HL-60 (cell line): ENCODE measurements at regions not wholly inside any gene's neighbourhood (a gene's known extent, or its start where the extent isn't known, plus 50 kb on each side); places are given as distances from the start of the nearest gene placed in this dataset.

Experiments
- DNase-seq, 2 experiments: peaks; one replicate each; pipeline ENCODE4 v3.0.0-alpha.2; 2010 to 2020; ENCODE audit warnings: low read depth in 1 of 2, low spot score in 1 of 2
- H3K27ac ChIP-seq: fragments of 250-450 bp; sonication (Bioruptor Pico); replicated peaks from 2 replicates; pipeline ENCODE4 v1.5.1; 2020; ENCODE audit warnings: mild to moderate bottlenecking, moderate library complexity
- H3K27me3 ChIP-seq: fragments of 250-450 bp; sonication (Bioruptor Pico); 2 replicates; pipeline ENCODE4 v1.5.1; 2021; ENCODE audit warnings: mild to moderate bottlenecking, moderate library complexity; ENCODE audit not compliant: insufficient read depth, poor library complexity, severe bottlenecking
- H3K4me3 ChIP-seq: replicated peaks from 2 replicates; pipeline ENCODE4 v1.5.1; 2011; ENCODE audit warnings: mild to moderate bottlenecking, control low read depth, low read length; ENCODE audit not compliant: insufficient read depth
- GABPA ChIP-seq: IDR thresholded peaks from 2 replicates; pipeline ENCODE4 v1.6.1; 2012; ENCODE audit warnings: low read depth
- POLR2AphosphoS5 ChIP-seq: IDR thresholded peaks from 2 replicates; pipeline ENCODE4 v1.6.1; 2012; ENCODE audit warnings: low read depth
- SPI1 ChIP-seq: IDR thresholded peaks from 2 replicates; pipeline ENCODE4 v1.6.1; 2012; ENCODE audit warnings: low read depth, mild to moderate bottlenecking, borderline replicate concordance
- TF ChIP-seq, protein P1 (sequence below): IDR thresholded peaks from one replicate; pipeline ENCODE4 v1.5.1; 2011; ENCODE audit warnings: low read length, control low read depth, inconsistent platforms; ENCODE audit not compliant: insufficient read depth
- TF ChIP-seq, protein P2 (sequence below): IDR thresholded peaks from 2 replicates; pipeline ENCODE4 v1.6.1; 2012; ENCODE audit warnings: low read depth; ENCODE audit not compliant: insufficient replicate concordance

DNA sequence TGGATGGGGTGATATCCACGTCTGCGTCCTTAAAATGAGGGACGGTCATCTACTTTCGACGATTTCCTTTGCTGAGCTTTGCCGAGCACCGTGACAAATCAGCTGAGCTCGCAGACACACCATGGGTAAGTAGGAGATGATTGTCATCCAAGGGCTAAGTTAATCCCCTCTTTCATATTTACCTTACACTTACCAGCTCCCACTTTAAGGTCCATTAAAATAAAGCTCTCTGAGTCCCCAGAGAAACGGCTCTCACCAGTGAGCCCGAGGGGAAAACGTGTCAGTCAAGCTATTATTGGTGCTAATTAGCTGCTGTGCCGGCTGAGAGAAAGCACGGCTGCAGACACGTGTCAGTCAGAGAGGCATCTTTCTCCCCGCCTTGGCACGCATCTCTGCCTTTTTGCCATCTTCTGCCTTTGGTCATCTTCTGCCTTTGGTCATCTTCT lies 72.2 kb downstream of the CRLF2 start:
- H3K4me3 ChIP-seq: no peak overlapping the region
- no peak overlapping the region for H3K27ac ChIP-seq
- no peak for DNase-seq
- H3K27me3 ChIP-seq: no peaks in the 10 kb centered on the region
- no peak for TF ChIP-seq GABPA
- TF ChIP-seq, protein P1, sequence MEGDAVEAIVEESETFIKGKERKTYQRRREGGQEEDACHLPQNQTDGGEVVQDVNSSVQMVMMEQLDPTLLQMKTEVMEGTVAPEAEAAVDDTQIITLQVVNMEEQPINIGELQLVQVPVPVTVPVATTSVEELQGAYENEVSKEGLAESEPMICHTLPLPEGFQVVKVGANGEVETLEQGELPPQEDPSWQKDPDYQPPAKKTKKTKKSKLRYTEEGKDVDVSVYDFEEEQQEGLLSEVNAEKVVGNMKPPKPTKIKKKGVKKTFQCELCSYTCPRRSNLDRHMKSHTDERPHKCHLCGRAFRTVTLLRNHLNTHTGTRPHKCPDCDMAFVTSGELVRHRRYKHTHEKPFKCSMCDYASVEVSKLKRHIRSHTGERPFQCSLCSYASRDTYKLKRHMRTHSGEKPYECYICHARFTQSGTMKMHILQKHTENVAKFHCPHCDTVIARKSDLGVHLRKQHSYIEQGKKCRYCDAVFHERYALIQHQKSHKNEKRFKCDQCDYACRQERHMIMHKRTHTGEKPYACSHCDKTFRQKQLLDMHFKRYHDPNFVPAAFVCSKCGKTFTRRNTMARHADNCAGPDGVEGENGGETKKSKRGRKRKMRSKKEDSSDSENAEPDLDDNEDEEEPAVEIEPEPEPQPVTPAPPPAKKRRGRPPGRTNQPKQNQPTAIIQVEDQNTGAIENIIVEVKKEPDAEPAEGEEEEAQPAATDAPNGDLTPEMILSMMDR: no peak
- no peak for TF ChIP-seq POLR2AphosphoS5
- TF ChIP-seq SPI1: no peak
- TF ChIP-seq, protein P2, sequence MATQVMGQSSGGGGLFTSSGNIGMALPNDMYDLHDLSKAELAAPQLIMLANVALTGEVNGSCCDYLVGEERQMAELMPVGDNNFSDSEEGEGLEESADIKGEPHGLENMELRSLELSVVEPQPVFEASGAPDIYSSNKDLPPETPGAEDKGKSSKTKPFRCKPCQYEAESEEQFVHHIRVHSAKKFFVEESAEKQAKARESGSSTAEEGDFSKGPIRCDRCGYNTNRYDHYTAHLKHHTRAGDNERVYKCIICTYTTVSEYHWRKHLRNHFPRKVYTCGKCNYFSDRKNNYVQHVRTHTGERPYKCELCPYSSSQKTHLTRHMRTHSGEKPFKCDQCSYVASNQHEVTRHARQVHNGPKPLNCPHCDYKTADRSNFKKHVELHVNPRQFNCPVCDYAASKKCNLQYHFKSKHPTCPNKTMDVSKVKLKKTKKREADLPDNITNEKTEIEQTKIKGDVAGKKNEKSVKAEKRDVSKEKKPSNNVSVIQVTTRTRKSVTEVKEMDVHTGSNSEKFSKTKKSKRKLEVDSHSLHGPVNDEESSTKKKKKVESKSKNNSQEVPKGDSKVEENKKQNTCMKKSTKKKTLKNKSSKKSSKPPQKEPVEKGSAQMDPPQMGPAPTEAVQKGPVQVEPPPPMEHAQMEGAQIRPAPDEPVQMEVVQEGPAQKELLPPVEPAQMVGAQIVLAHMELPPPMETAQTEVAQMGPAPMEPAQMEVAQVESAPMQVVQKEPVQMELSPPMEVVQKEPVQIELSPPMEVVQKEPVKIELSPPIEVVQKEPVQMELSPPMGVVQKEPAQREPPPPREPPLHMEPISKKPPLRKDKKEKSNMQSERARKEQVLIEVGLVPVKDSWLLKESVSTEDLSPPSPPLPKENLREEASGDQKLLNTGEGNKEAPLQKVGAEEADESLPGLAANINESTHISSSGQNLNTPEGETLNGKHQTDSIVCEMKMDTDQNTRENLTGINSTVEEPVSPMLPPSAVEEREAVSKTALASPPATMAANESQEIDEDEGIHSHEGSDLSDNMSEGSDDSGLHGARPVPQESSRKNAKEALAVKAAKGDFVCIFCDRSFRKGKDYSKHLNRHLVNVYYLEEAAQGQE: no peak

DNA sequence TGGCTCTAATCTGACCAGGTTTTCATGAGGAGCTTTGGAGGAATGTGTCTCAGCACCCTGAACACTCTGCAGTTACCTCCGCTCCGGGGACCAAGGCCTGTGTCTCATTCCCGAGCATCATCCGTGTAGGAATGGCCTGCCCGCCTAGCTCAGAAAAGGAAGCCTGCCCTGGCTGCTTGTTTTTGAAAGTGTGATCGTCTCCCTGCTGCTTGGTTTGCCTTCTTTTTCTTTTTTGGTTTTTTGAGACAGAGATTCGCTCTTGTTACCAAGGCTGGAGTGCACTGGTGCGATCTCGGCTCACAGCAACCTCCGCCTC lies 73.3 kb downstream of the CRLF2 start:
- H3K27me3 ChIP-seq: no peaks in the 10 kb centered on the region
- no peak overlapping the region for H3K4me3 ChIP-seq
- TF ChIP-seq GABPA (no peak), POLR2AphosphoS5 (no peak), SPI1 (no peak)
- TF ChIP-seq, protein P1: no peak
- TF ChIP-seq, protein P2: no peak
- DNase-seq: no peak
- H3K27ac ChIP-seq: no peak overlapping the region

DNA sequence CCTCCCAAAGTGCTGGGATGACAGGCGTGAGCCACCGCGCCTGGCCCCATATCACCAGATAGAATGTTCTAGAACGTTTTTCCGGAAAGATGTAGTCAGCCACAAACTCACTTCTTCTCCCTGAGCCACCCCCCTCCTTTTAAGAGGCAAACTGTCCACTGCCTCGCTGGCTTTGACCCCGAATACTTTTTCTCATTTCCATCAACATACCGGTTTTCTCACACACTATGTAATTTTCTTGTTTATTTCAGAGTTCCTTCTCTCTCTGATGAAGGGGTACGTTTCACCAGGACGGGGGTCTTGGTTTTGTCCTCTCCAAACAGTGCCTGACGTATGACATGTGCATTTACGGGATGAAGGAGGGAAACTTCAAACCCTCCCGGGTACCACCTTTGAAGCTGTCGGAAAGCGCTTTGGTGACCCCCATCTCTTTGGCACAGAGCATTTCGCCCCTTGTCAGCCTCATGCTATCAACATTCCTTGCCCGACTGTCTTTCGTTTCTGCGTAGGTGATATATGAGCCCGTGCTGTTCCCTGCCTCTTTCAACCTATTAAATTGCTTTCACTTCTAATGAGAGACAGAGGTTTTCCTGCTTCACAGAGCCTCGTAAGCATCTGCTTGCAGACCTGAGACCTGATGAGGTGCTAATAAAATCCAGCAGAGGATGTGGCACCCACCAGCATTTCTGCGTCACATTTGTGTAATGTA lies 73.8 kb downstream of the CRLF2 start:
- TF ChIP-seq, protein P1: no peak
- TF ChIP-seq, protein P2: no peak
- no peak for TF ChIP-seq POLR2AphosphoS5
- TF ChIP-seq GABPA: no peak
- no peak for TF ChIP-seq SPI1
- no peak for DNase-seq
- Histone ChIP-seq H3K27ac (no peak overlapping the region), H3K4me3 (no peak overlapping the region), H3K27me3 (no peaks in the 10 kb centered on the region)
